ENCODE measurements at regions not wholly inside any gene's neighbourhood (a gene's known extent, or its start where the extent isn't known, plus 50 kb on each side); places are given as distances from the start of the nearest gene placed in this dataset.
A peak's percentile ranks its signal among the peaks of the same experiment; 100 is the strongest.

DNA sequence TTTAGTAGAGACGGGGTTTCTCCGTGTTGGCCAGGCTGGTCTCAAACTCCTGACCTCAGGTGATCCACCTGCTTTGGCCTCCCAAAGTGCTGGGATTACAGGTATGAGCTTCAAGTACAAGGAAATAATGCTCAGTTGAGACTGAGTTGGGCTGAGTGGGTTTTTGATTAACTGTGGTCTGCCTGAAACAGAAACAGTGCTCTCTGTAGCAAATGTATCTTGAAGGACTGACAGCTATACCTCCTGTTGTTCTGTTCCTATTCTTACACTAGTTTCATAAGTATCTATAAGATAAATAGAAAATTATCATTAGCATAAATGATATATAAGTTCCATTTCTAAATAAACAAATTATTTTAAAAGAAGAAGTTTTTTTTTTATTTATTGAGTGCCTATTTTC, 142.8 kb upstream of the PTPRK start:
- no peak for DNase-seq

DNA sequence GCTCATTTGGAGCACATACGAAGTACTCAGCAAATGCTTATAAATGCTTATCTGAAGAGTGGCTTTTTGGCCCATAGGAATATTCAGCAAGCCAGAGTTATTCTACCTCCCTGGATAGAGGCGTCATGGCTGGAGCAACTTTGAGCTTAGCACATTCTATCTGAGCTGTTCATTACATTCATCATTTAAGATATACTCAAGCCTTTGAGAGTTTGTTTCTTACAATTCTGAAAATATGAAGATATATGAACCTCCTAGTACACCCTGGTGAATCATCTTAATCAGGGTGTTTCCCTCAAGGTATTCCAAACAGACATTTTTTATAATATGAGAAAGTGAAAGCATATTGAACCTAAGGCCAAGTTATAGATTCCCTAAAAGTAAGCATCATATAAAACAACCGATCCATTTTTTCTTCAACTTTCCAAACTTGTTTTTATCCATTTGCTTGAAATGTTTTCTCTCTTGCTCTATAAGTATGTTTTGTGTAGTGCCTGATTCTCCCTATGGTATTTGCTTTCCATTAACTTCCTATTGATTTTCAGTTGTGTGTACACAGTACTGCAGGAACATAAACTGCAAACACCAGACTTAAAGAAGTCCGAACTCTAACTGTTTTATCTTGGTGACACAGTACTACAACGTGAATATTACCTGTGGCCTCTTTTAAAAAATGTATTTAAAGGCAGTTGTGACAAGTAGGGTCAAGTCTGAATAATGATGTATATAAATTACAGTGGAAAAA, 139.7 kb upstream of the PTPRK start:
- DNase-seq: no peak

DNA sequence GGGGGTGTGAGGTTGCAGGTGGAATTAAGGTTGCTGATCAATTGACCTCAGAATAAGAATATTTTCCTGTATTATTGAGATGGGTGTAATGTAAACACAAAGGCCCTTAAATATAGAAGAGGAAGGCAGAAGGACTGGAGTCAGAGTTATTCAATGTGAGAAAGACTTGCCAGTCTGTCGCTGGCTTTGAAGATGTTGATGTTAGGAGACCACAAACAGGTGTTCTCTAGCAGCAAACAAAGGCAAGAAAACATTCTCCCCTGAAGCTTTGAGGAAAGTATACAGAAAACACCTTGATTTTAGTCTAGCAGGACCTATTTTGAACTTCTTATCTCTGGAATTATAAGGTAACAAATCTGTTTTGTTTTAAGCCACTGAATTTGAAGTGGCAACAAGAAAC, 138.9 kb upstream of the PTPRK start:
- DNase-seq: no peak

DNA sequence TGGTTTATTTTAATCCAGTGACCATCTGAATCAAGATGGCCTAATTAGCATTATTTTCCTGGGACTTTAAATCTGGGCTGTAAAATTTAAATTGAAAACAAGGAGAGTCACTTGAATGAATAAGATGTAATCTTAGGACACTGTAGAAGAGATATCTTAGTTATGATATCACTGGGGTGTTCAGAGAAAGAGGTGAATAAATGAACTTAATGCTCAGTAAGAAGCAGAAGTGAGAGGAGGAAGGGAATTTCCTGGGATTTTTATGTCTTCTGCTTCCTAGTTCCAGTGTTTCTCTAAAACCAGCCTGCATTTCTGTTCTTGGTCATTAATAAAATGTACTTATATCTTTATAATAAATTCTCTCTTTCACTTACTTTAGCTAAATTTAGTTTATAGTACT, 136.8 kb upstream of the PTPRK start:
- DNase-seq: no peak

DNA sequence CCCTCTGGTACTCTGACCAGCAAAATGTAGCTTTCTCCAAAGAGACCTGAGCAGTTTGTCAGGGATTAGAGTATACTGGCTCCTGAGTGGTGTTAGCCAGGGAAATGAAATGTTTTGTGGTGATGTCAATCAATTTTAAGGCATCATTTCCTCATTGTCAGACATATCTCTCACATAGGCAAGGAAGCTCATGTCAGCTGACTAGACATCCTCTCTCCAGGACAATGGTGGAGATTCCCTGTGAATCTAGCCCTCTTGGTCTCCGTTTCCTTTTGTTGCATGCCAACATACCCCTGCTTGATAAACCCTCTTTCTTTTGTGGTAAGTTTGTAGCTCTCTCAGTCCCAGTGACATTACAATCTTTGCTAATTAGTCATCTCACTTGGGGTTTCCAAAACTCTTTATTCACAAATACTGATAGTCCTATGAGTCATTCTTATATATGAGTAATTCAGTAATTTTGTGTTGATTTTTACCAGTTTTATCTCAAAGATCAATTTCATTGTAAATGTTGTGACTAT, 135.6 kb upstream of the PTPRK start:
- DNase-seq: peak; percentile 87

DNA sequence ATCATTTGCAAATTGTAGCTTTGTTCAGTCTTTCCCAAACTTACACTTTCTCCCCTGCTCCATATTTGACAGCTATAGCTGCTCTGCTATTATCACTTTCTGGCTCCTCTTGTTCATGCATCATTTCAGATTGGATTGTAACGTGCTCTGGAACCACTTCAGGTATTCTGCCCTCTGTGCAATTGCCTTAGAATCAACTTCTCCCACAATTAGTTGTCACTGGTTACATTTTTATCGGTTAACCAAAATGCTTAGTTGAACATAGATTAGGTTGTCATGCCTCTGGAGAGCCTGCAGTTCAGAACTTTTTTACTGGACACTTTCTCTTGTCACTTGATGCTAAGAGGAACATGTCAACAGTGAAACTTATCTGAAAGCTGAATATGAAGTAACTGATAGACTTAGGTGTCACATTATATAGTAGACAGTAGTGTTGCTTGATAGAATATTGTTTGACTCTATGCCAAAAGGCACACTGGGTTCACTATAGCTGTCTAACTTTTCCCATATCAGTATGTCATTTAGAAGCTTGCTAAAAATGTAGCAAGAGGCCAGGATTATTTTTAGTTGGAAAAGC, 127.7 kb upstream of the PTPRK start:
- DNase-seq: no peak

DNA sequence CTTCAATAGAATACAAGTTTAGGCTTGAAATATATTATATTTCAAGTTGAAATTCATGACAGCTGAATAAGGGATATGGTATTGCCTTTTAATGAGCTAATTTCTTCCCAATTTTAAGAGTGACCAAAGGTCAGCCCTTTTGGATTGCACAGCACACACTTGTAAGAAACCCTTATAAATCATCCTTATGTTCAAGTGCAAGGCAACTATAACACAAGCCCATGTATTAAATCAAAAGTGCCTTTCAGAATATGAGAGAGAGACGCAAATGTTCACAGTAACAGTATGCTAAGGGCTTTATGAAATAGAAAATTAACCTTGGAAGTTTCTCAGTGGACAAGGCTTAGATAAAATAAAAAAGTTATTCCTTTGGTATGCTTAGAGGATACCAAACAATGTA, 121.7 kb upstream of the PTPRK start:
- no peak for DNase-seq

DNA sequence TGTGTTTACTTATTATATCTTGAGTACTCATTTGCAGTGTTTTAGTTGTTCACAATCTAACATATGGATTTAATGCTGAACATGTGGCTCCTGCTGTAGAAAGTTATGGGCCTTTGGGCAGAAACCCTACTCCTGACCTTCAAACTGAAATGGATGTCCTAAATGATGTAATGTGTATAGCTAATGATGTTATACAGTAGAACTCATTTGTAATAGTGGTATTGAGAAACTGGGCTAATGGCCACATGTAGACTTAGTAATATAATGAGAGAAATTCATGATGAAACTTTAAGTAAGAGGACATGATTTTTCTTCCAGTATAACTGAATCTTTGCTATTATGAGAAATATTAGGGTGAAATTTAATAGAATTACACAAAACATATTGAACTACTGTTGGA, 121.3 kb upstream of the PTPRK start:
- DNase-seq: no peak

DNA sequence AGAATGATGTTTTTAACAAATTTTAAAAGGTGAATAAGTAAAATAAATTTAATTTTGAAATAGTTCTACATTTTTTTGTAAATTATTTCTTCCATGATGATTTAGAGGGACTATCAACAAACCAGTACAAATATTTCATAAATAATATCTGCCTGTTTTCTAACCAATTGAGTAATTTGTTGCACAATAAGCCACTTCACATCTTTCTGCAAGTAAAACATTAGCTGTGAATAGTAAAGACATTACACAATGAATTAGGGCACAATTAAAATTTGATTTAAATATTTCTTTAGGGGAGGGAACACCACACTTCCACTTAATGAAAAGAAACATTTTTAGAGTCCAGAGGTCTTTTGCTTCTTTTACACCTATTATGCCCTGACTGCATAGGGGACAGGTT, 118.4 kb upstream of the PTPRK start:
- DNase-seq: no peak

DNA sequence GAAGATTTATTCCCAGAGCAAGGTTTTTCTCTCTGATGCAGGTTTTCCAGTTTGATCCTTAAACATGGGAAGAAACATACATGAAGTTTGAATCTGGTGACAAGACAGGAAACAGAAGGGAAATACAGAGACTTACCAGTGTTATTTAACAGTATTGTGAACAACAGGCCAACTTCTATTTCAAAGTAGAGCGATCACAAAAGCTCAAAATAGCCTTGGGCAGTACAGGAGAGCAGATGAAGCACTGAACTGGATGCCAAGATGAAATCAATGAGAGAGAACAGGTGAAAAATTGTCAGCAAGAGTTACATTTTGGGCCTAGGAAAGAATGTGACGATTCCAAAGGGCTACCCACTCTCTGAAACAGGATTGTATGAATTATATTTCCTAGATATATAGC, 114.8 kb upstream of the PTPRK start:
- no peak for DNase-seq

DNA sequence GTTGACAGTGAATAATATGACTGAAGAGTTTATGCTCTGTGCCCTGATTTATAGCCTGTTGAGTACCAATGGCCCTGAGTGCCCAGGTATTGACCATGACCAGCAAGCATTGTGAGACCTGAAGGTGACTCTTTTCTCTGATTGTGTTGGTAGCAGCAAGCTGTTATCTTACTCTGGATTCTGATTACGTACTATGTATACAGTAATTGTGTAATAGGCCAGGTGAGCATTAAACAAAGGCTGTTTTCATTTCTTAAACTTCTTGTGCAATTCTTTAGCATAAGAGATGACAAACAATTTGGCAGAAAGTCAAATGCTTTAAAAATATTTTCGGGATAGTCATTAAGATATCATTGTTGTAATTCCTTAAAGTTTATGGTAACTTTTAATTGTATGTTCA, 111.7 kb upstream of the PTPRK start:
- DNase-seq: no peak

DNA sequence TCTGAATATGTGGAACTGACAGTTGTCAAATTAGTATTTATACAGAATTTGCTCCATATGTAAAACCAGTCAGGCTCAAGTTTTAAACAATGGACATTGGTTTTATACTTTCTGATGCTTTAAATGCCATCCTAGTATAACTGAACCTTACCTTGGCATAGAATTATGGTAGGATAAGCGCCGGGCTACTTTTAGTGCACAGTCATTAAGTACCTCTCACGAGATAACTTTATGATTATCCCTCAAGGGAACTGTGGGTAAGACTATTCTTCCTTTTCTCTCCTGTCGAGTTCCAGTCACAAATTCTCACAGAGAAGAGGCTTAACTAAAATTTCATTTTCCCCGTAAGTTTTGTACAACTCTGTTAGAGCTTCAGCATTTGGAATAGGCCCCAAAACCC, 110.6 kb upstream of the PTPRK start:
- DNase-seq: no peak

DNA sequence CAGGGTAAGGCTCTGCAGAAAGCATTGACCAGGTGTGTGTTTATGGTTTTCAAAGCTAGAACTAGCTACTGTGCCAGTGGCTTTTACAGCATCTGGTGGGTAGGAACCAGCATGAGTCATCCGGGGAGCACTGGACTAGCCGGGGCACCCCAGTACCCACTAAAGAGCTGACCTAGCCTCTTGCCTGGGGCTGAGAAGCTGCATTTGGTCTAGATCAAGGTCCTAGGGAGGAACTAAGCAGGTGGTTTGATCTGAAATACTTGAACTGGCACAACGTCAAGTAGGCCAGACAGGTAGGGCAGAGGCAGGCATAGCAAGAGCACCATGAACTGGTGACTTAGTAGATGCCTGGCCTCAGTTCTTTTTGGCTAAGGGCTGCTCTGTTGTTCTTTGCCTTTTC, 109.8 kb upstream of the PTPRK start:
- no peak for DNase-seq

DNA sequence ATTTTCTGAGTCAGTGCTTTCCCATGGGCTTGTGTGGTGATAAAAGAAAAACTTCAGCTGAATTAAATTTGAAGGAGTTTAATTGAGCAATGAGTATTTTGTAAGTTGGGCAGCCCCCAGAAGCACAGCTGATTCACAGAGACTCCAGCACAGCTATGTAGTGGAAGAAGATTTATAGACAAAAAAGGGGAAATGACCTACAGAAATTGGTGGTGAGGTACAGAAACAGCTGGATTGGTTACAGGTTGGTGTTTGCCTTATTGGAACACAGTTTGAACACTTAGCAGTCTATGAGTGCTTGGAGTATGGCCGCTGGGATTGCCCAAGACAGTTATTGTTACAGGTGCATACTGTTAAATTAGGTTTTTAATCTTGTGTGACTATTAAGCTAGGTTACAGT, 96.9 kb upstream of the PTPRK start:
- DNase-seq: no peak

DNA sequence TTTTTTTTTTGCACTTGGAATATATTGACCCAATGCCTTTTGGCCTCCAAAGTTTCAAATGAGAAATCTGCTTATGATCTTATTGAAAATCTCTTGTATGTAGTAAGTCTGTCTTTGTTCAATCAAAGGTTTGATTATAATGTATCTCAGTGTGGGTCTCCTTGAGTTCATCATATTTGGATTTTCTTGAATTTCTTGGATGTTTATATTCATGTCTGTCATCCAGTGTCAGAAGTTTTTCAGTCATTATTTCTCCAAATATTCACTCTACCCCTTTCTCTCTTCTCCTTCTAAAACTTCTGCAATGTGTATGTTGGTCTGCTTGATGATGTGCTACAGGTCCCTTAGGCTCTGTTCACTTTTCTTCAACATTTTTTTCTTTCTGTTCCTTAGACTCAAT, 95.9 kb upstream of the PTPRK start:
- DNase-seq: no peak

DNA sequence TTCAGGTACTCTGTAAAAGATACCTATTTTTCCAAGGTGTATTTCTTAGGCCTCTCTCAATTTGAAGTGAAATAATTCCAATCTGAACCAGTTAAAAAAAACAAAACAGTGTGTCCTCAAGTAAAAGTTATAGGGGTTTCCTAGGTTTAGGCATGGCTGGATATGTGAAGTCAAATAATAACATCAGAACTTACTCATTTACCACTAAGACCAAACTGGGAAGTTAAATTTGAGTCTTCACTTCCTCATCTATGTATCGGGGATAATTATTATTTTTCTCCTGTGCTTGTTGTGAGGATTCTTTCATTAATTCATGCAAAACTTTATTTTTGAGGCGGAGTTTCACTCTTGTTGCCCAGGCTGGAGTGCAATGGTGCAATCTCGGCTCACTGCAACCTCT, 86.2 kb upstream of the PTPRK start:
- no peak for DNase-seq

DNA sequence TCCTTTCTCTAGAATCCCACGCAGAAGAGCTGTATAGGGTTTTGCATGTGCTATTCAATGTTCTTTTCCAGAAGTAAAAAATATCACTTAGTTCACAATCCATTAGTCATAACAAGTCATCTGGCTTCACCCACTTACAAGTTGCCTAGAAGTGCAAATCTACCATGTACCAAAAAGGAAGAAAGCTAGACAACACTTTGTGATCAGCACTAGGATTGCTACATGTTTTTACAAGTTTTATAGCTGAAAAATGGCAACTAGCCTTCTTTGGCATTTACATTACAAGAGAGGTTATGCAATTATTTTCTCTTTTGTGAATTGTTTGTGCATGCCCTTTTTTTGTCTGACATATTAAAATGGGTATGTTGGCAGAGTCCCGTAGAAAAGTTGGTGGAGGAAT, 85.6 kb upstream of the PTPRK start:
- no peak for DNase-seq

DNA sequence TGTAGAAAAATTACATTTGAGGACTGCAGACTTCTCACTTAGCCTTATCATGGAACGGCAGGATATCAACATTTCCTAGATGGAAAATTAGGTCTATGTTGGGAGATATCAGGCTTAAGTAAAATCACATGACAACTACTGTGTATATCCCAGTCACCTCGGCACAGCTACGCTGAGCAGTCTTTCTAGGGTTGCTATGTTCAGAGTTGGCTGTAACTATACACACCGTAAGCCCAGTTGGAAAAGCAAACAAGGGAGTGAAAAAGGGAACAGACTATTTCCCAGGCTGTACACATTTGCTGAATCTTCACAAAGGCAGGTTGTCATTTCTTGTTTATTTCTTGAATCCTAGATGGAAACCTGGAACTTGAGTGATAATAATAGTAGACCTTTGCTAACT, 80.7 kb upstream of the PTPRK start:
- no peak for DNase-seq

DNA sequence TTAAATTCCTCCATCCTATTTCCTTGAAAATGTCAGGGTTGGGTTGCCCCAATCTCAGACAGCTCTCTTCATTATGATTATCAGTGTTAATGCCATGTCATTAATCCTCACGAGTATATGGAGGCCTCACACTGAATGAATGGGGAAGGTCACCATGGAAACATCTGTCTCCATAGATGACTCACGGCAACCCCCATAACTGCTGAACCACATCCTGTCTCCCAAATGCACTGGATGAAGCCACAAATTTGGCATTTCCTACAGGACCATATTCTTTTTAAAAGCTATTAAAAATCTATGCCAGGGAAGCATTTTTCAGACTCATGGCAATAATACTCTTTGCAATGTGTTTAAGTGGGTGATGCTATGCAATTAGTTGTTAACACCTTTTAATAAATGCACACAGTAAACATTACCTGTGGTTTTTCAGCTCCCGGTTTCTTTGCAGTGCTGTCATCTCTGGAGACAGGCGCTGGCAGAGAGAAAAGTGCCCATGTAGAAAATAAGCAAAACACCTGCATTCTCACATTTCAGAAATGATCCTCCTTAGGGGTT, 80.1 kb upstream of the PTPRK start:
- DNase-seq: peak; percentile 63

DNA sequence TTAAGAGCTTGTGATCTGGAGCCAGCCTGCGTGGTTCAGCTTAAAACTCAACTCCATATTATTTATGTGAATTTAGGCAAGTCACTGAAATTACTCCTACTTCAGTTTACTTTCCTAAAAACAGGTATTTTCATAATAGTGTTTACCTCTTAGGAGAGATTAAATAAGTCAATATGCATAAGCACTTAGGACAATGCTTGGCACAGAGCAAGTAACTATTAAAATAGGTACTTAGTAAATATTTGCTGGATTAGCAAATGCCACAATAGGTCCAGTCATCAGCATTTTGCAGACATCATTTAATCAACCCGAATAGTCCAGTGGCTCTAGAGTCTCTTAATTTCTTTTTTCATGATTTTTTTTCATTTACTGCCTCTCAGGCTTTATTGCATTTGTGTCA, 78.6 kb upstream of the PTPRK start:
- DNase-seq: no peak

DNA sequence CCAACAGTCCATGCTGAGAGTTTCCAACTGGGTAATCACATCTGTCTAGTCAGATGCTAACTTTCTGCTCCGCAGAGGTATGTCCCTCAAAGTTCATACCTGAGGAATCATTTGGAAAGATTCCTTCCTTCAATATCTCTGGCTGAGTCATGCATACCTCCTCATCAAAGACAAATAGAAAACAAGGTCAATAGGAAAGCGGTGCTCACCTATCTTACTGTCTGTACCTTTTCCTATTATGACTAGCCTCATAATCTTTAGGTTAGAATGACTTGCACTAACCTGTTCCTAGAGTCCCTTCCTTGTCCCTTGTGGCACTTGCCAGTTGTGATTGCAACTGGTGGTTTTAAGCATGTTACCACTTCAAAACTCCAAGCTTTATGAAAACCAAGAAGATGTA, 78.2 kb upstream of the PTPRK start:
- DNase-seq: peak; percentile 3

DNA sequence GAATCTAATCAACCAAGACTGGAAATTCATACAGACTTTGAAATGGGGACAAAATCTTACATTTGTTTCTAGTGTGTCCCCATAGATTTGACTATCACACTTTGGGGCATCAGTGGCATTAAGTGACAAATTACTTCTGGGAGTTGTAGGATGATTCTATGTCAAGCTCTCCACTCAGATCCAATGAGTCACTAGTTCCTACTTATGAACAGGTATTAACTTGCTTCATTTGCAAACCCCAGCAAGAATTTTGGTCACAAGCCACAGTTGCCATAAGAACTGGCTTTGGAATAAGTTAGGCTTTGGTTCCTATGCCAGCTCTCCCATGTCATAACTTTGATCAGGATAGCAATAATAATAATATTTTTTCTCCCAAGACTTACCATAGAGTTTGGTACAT, 77.6 kb upstream of the PTPRK start:
- DNase-seq: no peak

DNA sequence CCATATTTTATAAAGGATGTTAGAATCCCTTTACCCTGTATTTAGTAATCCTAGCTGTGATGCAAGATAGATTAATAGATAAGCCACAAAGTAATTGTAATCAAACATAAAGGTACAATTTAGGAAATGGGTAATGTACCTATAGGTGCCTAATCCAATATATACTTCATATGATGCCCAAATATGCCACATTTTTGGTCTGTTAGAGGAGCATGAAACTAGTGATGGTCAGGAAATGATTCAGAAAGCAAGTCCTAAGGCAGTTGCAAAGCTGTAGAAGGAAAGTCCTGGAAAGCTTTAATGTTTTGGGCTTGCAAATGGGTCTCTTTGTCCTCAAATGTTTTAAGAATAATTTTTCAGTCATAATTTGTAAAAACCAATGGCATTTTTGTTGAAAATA, 76.6 kb upstream of the PTPRK start:
- no peak for DNase-seq

DNA sequence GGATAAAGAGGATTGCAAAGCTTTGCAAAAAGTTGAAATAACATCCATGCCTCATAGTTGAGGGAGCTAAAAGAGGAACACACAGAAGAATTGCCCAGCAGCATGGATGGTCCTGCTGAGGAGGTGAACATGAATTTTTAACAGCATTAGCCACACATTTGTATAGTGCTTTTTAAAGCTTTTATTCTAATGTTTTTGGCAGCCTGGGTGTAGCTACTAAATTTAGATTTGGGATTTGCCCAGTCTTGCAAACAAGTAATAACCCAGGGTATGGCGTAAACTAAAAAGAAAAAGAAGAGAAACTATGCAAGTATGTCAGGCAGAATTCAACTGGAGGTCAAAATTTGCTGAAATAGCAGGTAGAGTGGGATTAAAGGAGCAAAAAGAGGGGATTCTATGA, 75.1 kb upstream of the PTPRK start:
- no peak for DNase-seq

DNA sequence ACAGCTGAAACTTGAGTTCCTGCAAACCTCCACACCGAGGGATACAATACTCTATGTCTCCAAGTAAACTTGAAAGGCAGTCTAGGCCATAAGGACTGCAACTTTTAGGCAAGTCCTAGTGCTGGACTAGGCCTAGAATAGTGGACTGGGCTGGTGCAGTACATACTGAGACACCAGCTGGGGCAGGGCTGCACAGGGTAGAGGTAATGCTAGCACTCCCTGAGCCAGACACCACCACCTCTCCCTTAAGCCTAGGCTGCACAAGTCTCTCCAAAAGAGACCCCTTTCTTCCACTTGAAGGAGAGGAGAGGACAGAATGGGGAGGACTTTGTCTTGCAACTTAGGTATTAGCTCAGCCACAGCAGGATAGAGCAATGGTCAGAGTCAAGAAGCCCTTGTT, 65.7 kb upstream of the PTPRK start:
- no peak for DNase-seq

Measured in kidney glomerular epithelial cell (primary cell).